ENCODE measurements at regions not wholly inside any gene's neighbourhood (a gene's known extent, or its start where the extent isn't known, plus 50 kb on each side); places are given as distances from the start of the nearest gene placed in this dataset.

DNA sequence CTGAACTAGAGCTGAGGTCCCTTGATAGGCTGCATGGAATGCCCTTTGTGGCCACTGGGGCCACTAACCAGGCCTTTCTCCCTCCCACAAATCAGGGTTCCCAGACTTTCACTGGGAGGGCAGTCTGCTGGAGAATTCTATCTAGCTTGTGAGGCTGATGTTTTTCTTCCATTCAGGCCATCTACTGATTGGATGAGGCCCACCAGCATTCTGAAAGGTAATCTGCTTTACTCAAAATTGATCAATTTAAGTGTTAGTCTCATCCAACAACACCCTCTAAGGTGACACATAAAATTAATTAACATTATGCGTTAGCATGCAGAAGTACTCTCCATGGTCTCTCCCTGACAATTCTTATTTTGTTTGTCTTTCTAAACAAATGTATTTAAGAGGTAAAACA lies 80.5 kb downstream of the RTP4 start:
- H3K27me3 ChIP-seq (ENCODE audit: control insufficient read depth, insufficient read depth, low read length), result no peaks in the 10 kb centered on the region
- no peaks in the 10 kb centered on the region for H3K36me3 ChIP-seq (ENCODE audit: control insufficient read depth, insufficient read depth, low read length)
- DNase-seq (ENCODE audit: low read depth), result no peak
- CTCF ChIA-PET, result interaction anchor here (1.1 kb wide), 2 partner anchors 10 to 12 kb away, joined by 3 to 4 read pairs; no protein-coding TSS in a partner anchor
- TF ChIP-seq, protein P1, sequence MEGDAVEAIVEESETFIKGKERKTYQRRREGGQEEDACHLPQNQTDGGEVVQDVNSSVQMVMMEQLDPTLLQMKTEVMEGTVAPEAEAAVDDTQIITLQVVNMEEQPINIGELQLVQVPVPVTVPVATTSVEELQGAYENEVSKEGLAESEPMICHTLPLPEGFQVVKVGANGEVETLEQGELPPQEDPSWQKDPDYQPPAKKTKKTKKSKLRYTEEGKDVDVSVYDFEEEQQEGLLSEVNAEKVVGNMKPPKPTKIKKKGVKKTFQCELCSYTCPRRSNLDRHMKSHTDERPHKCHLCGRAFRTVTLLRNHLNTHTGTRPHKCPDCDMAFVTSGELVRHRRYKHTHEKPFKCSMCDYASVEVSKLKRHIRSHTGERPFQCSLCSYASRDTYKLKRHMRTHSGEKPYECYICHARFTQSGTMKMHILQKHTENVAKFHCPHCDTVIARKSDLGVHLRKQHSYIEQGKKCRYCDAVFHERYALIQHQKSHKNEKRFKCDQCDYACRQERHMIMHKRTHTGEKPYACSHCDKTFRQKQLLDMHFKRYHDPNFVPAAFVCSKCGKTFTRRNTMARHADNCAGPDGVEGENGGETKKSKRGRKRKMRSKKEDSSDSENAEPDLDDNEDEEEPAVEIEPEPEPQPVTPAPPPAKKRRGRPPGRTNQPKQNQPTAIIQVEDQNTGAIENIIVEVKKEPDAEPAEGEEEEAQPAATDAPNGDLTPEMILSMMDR (IDR thresholded peaks at IDR 0.05; ENCODE audit: insufficient read depth, low read depth, low read length), result no peak
- no peak overlapping the region for H3K4me3 ChIP-seq (ENCODE audit: low read depth, low read length)
- POLR2A ChIA-PET, result no interaction called here

DNA sequence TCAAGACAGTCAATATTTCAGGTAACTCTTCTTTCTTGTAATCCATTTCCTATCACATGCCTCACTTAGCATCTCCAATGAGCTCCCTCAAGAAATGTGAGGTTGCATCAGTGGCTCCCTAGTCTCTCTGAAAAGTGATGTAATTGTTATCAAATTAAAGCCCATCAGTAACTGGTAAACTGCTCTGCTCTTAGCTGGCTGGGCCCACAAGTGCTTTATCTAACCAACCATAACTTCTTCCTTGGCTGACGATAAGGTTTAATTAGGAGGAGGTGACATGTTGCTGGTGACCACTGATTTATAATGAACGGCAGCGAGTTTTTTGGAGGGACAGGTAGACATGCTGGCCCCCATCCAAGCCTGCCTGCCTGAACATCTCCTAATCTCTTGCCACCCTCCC lies 79.6 kb downstream of the RTP4 start:
- POLR2A ChIA-PET, result no interaction called here
- CTCF ChIA-PET, result interaction anchor here (1.1 to 1.4 kb wide), 2 partner anchors 11 to 15 kb away, joined by 3 read pairs; no protein-coding TSS in a partner anchor
- Histone ChIP-seq H3K27me3 (ENCODE audit: control insufficient read depth, insufficient read depth, low read length) (no peaks in the 10 kb centered on the region), H3K4me3 (ENCODE audit: low read depth, low read length) (no peak overlapping the region), H3K36me3 (ENCODE audit: control insufficient read depth, insufficient read depth, low read length) (no peaks in the 10 kb centered on the region)
- DNase-seq (ENCODE audit: low read depth), result no peak
- TF ChIP-seq, protein P1 (IDR thresholded peaks at IDR 0.05; ENCODE audit: insufficient read depth, low read depth, low read length), result no peak

DNA sequence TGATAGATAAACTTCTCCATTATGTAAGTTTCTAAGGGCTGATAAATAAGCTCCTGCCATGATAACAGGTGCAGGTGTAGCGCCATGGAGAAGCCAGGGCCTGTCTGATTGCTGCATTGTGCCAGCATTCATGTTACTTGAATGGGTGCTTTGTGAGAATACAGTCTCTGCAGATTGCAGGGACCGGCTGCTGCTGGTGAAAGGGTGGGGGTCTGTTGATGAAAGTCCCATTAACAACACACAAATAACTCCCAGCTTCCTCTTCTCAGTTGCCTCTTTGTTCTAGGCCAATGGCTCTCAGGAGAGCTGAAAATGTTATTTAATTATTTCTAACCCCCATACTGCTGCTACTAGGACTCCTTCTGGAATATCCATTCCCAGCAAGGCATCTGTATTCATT lies 77.2 kb downstream of the RTP4 start:
- POLR2A ChIA-PET, result no interaction called here
- CTCF ChIA-PET, result interaction anchor here (0.9 to 1.2 kb wide), 2 partner anchors 11 to 125 kb away, joined by 3 read pairs; no protein-coding TSS in a partner anchor
- no peak for DNase-seq (ENCODE audit: low read depth)
- TF ChIP-seq, protein P1 (IDR thresholded peaks at IDR 0.05; ENCODE audit: insufficient read depth, low read depth, low read length), result no peak
- H3K27me3 ChIP-seq (ENCODE audit: control insufficient read depth, insufficient read depth, low read length), result no peaks in the 10 kb centered on the region
- H3K36me3 ChIP-seq (ENCODE audit: control insufficient read depth, insufficient read depth, low read length), result no peaks in the 10 kb centered on the region
- H3K4me3 ChIP-seq (ENCODE audit: low read depth, low read length), result no peak overlapping the region

DNA sequence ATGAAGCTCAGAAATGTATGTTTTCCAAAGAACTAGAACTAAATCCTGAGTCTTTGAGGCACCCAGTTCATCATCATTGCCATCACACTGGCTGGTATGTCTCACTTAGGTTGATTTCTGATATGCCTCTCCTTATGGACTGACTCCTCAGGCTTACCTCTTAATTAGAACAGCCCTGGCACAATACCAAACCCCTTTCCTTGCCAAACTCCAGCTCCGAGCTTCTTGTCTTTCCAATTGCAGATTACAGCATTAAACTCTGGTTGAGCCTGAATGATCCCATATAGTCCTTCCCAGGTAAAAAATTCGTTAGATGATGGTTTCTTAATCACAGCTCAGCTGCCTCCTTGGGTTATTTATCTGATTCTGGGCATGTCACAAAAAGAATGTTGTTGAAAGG lies 66.3 kb downstream of the RTP4 start:
- Histone ChIP-seq H3K27me3 (ENCODE audit: control insufficient read depth, insufficient read depth, low read length) (no peaks in the 10 kb centered on the region), H3K4me3 (ENCODE audit: low read depth, low read length) (no peak overlapping the region), H3K36me3 (ENCODE audit: control insufficient read depth, insufficient read depth, low read length) (no peaks in the 10 kb centered on the region)
- ChIA-PET CTCF (interaction anchor here (0.7 to 1.6 kb wide), 4 partner anchors 11 to 244 kb away, joined by 3 to 4 read pairs (median 4); no protein-coding TSS in a partner anchor), POLR2A (no interaction called here)
- TF ChIP-seq, protein P1 (IDR thresholded peaks at IDR 0.05; ENCODE audit: insufficient read depth, low read depth, low read length), result no peak
- no peak for DNase-seq (ENCODE audit: low read depth)

DNA sequence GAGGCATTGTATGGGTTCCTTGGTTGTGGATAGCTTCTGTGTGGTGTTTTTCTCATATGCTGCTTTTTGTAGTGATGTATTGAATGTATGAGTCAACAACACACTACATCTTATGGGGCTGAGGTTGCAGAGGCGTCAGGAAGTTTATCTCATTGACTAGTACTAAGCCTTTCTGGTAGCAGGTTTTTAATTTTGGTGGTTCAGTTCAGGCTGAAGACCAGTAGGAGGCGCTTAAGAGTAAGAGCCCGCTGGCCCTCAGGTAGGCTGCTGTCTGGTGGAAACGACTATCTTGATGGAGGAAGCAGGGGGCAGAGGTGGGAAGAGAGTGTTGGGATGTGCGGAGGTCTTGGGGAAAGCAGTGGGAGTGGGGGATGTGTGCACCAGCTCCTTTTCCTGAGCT lies 62.4 kb downstream of the RTP4 start:
- ChIA-PET CTCF (interaction anchor here (0.6 to 1.1 kb wide), 2 partner anchors 10 to 124 kb away, joined by 3 to 4 read pairs; no protein-coding TSS in a partner anchor), POLR2A (no interaction called here)
- TF ChIP-seq, protein P1 (IDR thresholded peaks at IDR 0.05; ENCODE audit: insufficient read depth, low read depth, low read length), result peak; percentile 30; the same call in 1 of the 2 replicates
- Histone ChIP-seq H3K36me3 (ENCODE audit: control insufficient read depth, insufficient read depth, low read length) (no peaks in the 10 kb centered on the region), H3K27me3 (ENCODE audit: control insufficient read depth, insufficient read depth, low read length) (no peaks in the 10 kb centered on the region), H3K4me3 (ENCODE audit: low read depth, low read length) (no peak overlapping the region)
- DNase-seq (ENCODE audit: low read depth), result no peak
